Gastroesophageal sphincter (tissue), 4 donors: ENCODE measurements at regions not wholly inside any gene's neighbourhood (a gene's known extent, or its start where the extent isn't known, plus 50 kb on each side); places are given as distances from the start of the nearest gene placed in this dataset.

Source experiments
- ATAC-seq: fragments of 150-250 bp; one replicate; pipeline ENCODE4 v1.9.1; 2016; ENCODE audit warnings: mild to moderate bottlenecking, moderate library complexity
- H3K27ac ChIP-seq, 4 donors: fragments of 200-600 bp; sonication (generic) in 3 of 4; 1 replicate in 3 of 4; 2 replicates in 1 of 4; pipeline ENCODE4 v1.5.1; 2016 to 2019
- H3K27me3 ChIP-seq: fragments of 200-600 bp; sonication (generic); one replicate; pipeline ENCODE4 v1.5.1; 2019
- H3K36me3 ChIP-seq, 2 donors: fragments of 200-600 bp; sonication (generic); one replicate each; pipeline ENCODE4 v1.5.1; 2019; ENCODE audit warnings: control low read depth in 1 of 2
- H3K4me1 ChIP-seq, 3 donors: fragments of 200-600 bp; sonication (generic); 1 replicate in 2 of 3; 2 replicates in 1 of 3; pipeline ENCODE4 v1.5.1; 2016 to 2019; ENCODE audit warnings: control low read depth in 2 of 3
- H3K4me3 ChIP-seq, 2 donors: fragments of 200-600 bp; sonication (generic); one replicate each; pipeline ENCODE4 v1.5.1; 2019; ENCODE audit warnings: mild to moderate bottlenecking in 1 of 2, moderate library complexity in 1 of 2
- H3K9me3 ChIP-seq, 3 donors: fragments of 200-600 bp; sonication (generic); one replicate each; pipeline ENCODE4 v1.5.1; 2017 to 2019; ENCODE audit warnings: control low read depth in 2 of 3
- CTCF ChIP-seq, 4 experiments: fragments of 200-600 bp in 2 of 4; fragments of 450-650 bp in 2 of 4; sonication (generic) in 1 of 4; IDR thresholded peaks; one replicate each; pipeline ENCODE4 v1.5.1; 2017 to 2019; ENCODE audit warnings: antibody characterized with exemption in 4 of 4, mild to moderate bottlenecking in 2 of 4, moderate library complexity in 2 of 4
- EP300 ChIP-seq: sonication (generic); formaldehyde crosslinking; IDR thresholded peaks from one replicate; pipeline ENCODE4 v1.6.1; 2017; ENCODE audit warnings: antibody characterized with exemption, mild to moderate bottlenecking
- POLR2A ChIP-seq, 2 donors: fragments of 450-650 bp; IDR thresholded peaks; one replicate each; pipeline ENCODE4 v1.6.1; 2017; ENCODE audit warnings: antibody characterized with exemption in 2 of 2, mild to moderate bottlenecking in 2 of 2, moderate library complexity in 1 of 2
- POLR2AphosphoS5 ChIP-seq: sonication (generic); formaldehyde crosslinking; IDR thresholded peaks from one replicate; pipeline ENCODE4 v1.6.1; 2017; ENCODE audit warnings: antibody characterized with exemption
- WGBS, 2 donors: methylation state at CpG; one replicate each; pipeline ENCODE4 v1.1.5; 2018; ENCODE audit warnings: low coverage in 1 of 2; 5-methylcytosine and 5-hydroxymethylcytosine counted together

GRCh38 chr1:222948079-222948478 lies 133.2 kb downstream of the DISP1 start:
- Histone ChIP-seq H3K27ac (no peak overlapping the region), H3K36me3 (peaks cover 0 to 19% of the 10 kb centered on the region in 2 donors), H3K27me3 (no peaks in the 10 kb centered on the region), H3K4me3 (no peak overlapping the region), H3K4me1 (peaks cover 0 to 29% (median 2%) of the 10 kb centered on the region in 3 donors), H3K9me3 (no peaks in the 10 kb centered on the region)
- ATAC-seq: no peak
- TF ChIP-seq POLR2AphosphoS5: no peak
- no peak for TF ChIP-seq POLR2A (IDR thresholded peaks at IDR 0.05)
- no peak for TF ChIP-seq EP300
- TF ChIP-seq CTCF (IDR thresholded peaks at IDR 0.05): no peak
- 90 to 100% methylated on average over 1 to 2 of the region's 2 CpGs for WGBS, 2 donors

GRCh38 chr1:222950892-222951291 lies 136.1 kb downstream of the DISP1 start:
- H3K27ac ChIP-seq: peak overlapping the region in 1 of 4 donors; percentile 25
- no peak for ATAC-seq
- TF ChIP-seq CTCF (IDR thresholded peaks at IDR 0.05) (no peak), POLR2AphosphoS5 (no peak), POLR2A (IDR thresholded peaks at IDR 0.05) (no peak), EP300 (no peak)

GRCh38 chr1:222953585-222953984 lies 138.7 kb downstream of the DISP1 start:
- TF ChIP-seq CTCF (IDR thresholded peaks at IDR 0.05) (no peak), EP300 (no peak), POLR2A (IDR thresholded peaks at IDR 0.05) (no peak), POLR2AphosphoS5 (no peak)
- H3K27me3 ChIP-seq: no peaks in the 10 kb centered on the region
- WGBS, 2 donors: 6 to 27% methylated on average over 1 of the region's 1 CpG
- no peak overlapping the region for H3K4me3 ChIP-seq
- peak overlapping the region; percentile 28 to 66 (median 62) for H3K27ac ChIP-seq
- peaks cover 12 to 62% (median 12%) of the 10 kb centered on the region in 3 donors for H3K4me1 ChIP-seq
- no peaks in the 10 kb centered on the region for H3K9me3 ChIP-seq
- peaks cover 0 to 5% of the 10 kb centered on the region in 2 donors for H3K36me3 ChIP-seq
- no peak for ATAC-seq

More at GRCh38 chr1:222950892-222951291, 136.1 kb downstream of the DISP1 start:
- H3K4me3 ChIP-seq: no peak overlapping the region
- H3K27me3 ChIP-seq: no peaks in the 10 kb centered on the region
- H3K36me3 ChIP-seq: peaks cover 0 to 5% of the 10 kb centered on the region in 2 donors
- H3K4me1 ChIP-seq: peaks cover 8 to 49% (median 12%) of the 10 kb centered on the region in 3 donors
- 63 to 74% methylated on average over 3 of the region's 3 CpGs for WGBS, 2 donors
- no peaks in the 10 kb centered on the region for H3K9me3 ChIP-seq

GRCh38 chr1:222955964-222956363 lies 141.1 kb downstream of the DISP1 start:
- H3K4me3 ChIP-seq: no peak overlapping the region
- 56 to 66% methylated on average over 2 of the region's 2 CpGs for WGBS, 2 donors
- no peaks in the 10 kb centered on the region for H3K27me3 ChIP-seq

More at GRCh38 chr1:222955964-222956363, 141.1 kb downstream of the DISP1 start:
- no peaks in the 10 kb centered on the region for H3K36me3 ChIP-seq
- H3K4me1 ChIP-seq: peaks cover 12 to 56% (median 12%) of the 10 kb centered on the region in 3 donors
- H3K9me3 ChIP-seq: no peaks in the 10 kb centered on the region
- no peak for TF ChIP-seq POLR2AphosphoS5
- TF ChIP-seq EP300: no peak
- TF ChIP-seq POLR2A (IDR thresholded peaks at IDR 0.05): no peak
- no peak for TF ChIP-seq CTCF (IDR thresholded peaks at IDR 0.05)
- H3K27ac ChIP-seq: peak overlapping the region in 3 of 4 donors; percentile 35 to 60 (median 59)
- ATAC-seq: no peak
